HG02852 (cell line): ENCODE measurements at regions not wholly inside any gene's neighbourhood (a gene's known extent, or its start where the extent isn't known, plus 50 kb on each side); places are given as distances from the start of the nearest gene placed in this dataset.

ENCODE experiments used
- ATAC-seq: cut with Tn5 transposase; IDR thresholded peaks from one replicate; pipeline ENCODE4 v1.9.1; 2021; ENCODE audit warnings: mild to moderate bottlenecking, moderate library complexity; ENCODE audit not compliant: unreplicated experiment

GRCh38 chr11:127304634-127305033 is 304.1 kb upstream of the KIRREL3 start:
- no peak for ATAC-seq

- no peak for ATAC-seq
Measured at GRCh38 chr11:127288926-127289325, 288.4 kb upstream of the KIRREL3 start.

- ATAC-seq: no peak
Measured at GRCh38 chr11:127281534-127281933, 281.0 kb upstream of the KIRREL3 start.

- ATAC-seq: no peak
Measured at GRCh38 chr11:127275774-127276173, 275.2 kb upstream of the KIRREL3 start.

DNA sequence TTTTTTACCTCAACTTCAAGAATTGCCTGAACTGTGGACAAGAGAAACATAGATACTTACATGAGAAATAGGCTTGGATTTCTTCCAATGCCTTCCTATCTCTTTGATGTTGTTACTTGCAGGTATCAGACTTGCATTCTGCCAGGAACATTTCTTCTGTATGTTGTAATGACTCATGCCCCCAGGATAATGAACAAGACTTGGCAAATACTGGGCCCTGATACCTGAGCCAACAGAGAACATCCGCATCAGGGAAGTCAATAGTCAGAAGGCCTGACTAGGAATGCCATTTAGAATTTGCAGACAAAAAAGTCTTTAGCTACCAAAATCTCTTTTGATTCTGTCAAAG is 273.7 kb upstream of the KIRREL3 start:
- ATAC-seq: no peak

DNA sequence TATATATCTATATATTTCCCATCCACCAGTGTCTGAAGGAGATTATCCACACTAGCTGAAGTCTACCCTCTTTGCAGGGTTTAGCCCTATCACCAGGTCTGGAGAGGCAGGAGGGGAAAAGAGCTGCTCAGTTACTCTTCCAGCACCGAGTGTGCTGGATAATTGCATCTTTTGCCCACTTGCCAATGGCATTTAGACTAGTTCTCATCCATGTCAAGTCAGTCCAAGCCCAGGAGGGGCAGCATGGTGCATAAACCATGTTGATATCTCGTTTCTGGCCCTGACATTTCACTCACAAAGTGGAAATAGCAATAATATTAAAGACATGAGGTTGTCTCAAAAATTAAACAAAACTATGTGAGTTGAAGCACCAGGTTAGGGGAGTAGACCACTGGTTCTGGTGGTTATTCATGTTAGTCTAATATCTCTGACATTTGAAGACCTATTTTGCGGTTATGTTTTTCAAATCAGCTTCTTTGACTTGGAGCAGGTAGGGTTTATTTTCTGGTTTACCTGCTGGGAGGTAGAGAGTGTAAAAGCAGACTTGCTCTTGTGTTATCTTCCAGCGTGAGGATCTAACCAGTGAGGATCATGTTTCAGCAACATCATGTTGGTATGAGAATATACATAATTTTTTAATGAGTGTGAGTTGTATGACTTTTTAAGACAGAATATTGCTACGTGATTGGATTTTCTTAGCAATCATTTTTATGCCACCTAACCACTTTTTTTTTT is 273.2 kb upstream of the KIRREL3 start:
- no peak for ATAC-seq

DNA sequence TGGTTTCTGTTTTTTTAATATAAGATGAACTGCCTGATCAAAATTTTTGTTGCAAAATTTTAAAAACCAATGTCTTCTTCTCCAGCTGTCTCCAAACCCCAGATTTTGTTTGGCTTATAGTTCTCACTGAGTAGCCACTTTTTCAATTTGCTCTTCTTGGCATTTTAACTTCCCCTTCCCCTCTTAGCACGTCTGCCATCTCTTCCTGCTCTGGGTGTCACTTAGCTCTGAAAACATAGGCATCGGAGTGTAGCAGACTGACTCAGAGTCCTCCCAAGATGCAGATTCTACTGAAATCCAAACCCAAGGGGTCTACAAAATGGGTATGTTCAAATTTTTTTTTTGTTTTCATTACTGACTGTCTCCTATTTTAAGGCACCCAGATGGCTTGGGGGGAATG is 270.3 kb upstream of the KIRREL3 start:
- ATAC-seq: no peak

DNA sequence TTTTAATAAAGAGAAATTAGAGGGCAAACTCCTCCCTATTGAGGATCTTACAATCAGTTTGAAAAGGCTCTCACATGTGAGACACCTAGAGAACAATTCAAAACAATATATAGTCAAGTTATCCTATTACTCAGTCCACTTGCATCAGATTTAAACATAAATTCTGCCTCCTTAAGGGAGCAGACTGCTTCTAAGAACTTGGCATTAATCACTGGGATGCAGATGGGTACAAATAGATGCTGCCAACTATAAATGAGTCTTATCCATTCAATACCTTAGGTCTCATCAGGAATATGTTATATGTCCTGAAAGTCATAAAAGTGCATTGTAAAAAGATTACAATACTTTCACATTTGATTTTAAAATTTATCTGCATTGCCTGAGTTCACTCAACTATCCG is 269.3 kb upstream of the KIRREL3 start:
- no peak for ATAC-seq

DNA sequence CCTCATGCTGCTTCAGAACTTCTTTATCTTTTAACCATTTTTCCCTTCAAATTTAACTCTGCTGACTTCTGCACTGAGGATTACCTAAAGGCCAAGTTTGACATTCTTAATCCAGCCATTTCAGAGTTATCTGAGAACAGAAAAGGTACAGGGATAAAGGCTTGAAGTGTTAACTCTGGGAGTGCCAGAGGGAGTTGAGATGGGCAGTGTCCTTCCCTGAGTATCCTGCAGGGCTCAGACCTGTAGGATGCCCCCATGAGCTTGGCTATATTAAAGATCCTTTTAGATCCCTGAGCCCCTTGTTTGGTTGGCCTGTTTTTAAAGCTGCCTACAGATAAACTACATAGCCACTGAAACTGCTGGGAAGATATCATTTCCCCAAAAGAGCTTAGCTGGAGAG is 268.4 kb upstream of the KIRREL3 start:
- ATAC-seq: no peak

DNA sequence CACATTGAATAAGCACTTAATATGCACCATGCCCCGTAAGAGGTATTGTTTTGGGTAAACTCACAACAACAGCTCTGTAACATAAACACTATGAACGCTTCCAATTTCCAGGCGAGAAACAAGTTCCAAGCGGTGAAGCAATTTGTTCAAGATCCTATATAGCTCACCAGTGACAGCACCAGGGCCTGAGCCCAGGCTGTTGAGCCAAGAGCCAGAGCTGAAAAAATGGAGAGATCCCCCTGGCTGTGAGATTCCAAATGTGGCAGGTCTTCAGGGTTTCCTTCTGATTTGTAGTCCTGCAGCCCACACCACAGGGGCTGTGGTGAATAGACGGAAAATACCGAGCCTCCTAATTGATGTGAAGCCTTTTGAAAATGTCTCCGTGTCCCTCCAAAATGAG is 268.0 kb upstream of the KIRREL3 start:
- no peak for ATAC-seq

DNA sequence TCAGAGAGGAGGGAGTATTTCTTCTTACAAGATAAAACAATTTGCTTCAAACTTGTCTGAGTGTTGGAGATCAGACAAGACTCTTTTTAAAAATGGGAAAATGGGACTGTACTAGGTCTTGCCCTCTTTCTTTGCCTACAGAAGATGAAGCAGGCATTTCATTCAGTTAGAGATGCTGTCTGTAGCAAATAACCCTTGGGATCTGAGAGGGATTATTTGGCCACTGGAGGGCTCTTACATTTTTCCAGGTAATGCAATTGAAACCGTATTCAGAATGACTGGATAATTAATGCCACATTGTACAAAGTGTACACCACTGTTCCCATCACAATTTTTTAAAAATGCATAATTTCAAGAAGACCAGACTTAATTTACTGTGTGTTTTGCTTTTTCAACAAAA is 258.5 kb upstream of the KIRREL3 start:
- ATAC-seq: no peak

DNA sequence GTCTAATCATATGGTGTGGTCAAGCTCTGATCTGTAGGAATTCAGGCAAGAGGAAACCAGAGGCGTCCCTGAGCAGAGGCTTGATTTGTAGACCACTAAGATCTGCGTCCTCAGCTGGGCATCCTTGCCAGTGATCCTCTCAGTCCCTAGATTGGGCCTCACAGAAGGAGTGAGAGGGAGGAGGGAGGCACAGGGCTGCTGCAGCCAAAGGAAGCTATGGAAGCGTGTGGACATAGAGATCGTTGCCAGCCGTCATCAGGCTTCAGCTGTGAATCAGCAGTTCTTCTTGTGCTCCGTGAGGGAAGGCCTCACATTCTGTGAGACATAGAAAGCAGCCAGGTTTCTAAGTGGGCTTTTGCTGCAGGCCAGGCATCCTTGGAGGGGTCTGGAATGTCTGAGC is 254.6 kb upstream of the KIRREL3 start:
- ATAC-seq: no peak

DNA sequence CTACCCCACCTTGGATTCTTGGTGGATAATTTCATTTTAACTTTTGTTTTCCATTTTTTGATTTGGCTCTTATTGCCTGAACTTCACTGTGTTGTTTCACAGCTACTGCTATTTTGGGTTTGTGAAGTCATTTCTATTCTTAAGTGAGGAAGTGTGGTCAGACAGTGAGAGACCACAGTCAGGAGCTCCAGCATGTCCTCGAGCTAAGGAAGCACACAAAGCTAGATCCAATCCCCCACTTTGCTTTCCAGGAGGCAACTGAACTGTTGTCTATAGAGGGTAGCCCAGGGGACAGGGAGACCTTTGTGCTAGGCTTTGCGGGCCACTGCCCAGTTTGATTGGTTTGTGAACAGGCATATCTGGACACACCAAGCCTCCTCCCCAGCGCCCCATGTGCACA is 251.8 kb upstream of the KIRREL3 start:
- ATAC-seq: no peak

- ATAC-seq: no peak
Measured at GRCh38 chr11:127249576-127249975, 249.0 kb upstream of the KIRREL3 start.

DNA sequence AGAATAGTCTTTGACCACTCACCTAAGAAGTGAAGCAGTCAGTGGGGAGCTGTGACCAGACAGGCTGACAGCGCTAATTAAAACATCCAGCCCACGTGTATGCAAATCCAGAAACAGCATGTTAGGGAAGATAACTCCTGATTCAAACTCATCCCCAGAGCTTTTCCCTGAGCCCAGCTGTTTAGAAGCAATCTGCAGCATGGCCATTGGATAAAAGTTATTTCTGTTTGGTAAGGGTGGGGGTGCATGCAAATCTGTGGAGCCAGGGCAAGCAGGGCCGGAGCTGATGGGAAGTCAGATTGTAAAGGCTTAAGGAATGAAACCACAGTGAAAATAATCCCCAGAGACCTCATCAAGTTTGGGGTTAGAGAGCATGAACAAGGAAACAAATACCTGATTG is 247.9 kb upstream of the KIRREL3 start:
- no peak for ATAC-seq

DNA sequence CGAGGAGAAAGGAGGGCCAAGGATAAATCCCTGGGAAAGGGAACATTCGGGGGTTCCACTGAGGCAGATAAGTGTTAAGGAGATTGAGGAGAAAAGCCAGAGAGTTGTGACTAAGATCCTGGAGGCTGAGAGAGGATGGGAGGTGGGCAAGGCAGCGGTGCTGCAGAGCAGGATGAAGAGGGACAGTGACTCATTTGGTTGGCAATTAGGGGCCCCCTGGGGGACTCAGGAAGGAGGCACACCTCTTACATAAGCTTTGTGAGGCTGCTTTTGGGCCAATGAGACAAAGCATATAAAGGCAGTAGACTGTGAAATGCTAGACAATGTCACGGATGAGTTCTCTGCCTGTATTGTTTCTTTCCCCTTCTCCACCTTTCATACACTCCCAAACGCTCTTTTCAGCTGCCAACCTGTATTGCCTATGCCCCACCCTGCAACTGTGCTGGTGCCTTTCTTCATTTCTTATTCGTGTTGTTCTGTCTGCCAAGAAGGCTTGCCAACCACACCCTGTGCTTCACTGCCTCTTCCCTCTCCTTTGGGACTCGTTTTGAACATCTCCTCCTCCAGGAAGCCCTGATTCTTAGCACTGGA is 246.8 kb upstream of the KIRREL3 start:
- no peak for ATAC-seq

DNA sequence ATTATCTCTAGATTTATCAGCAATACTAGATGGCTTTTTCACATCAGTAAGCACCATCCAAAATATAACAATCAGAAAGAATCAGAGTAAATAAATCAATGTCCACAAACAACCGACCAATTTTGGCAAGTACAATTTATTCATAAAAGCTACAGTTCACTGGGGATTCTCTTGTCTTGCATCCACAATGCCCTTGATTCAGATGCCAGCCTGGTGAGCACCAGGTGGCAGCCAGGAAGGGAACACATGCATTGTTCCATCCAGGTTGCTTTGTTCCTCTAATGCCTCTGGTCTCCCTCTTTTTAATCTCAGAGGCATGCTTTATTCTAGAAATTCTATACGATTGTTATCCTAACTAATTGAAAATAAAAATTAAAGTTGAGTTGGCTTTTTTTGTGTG is 242.1 kb upstream of the KIRREL3 start:
- ATAC-seq: no peak

DNA sequence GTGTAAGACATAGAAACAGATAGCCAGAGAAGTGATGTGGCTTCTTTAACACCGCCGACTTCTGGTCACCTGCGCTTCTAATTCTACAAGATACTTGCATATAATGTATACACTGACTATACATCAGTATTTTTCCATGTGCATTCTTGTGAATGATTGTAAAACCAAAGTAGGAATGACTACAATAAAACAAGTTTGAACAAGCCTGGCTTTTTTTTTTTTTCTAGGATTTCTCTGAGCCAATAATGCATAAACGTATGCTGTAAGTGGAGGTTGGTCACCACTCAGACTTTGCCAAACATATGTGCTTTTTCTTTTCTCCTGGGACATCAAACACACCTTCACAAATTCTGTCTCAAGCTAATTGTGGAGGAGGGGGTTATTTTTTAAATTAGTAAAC is 237.8 kb upstream of the KIRREL3 start:
- no peak for ATAC-seq

- no peak for ATAC-seq
Measured at GRCh38 chr11:127236776-127237175, 236.2 kb upstream of the KIRREL3 start.

- no peak for ATAC-seq
Measured at GRCh38 chr11:127233998-127234397, 233.4 kb upstream of the KIRREL3 start.

DNA sequence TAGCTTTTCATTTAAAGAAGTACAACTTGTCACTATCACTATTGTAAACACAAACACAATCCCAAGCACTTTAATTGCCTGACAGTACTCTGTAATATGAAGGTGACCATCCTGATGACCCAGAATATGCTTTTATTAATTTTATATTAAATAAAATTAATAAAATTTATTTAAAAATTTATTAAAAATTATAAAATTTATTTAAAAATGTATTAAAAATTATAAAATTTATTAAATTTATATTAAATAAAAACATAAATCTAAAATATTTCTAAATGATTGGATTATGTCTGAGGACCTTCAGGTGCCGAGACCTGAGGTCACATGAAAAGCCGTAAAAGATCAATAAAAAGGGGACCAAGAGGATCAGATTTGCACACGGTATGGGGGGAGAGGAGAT is 229.8 kb upstream of the KIRREL3 start:
- no peak for ATAC-seq

GRCh38 chr11:127226949-127227348 is 226.4 kb upstream of the KIRREL3 start:
- ATAC-seq: no peak

- no peak for ATAC-seq
Measured at GRCh38 chr11:127226380-127226779, 225.8 kb upstream of the KIRREL3 start.
